Sigmoid colon (tissue), 6 donors: ENCODE measurements at regions not wholly inside any gene's neighbourhood (a gene's known extent, or its start where the extent isn't known, plus 50 kb on each side); places are given as distances from the start of the nearest gene placed in this dataset.

ENCODE experiments used
- DNase-seq: peaks from one replicate; pipeline ENCODE4 v3.0.0-alpha.2; 2019
- H3K27ac ChIP-seq, 4 donors: fragments of 200-600 bp; sonication (generic); one replicate each; pipeline ENCODE4 v1.5.1; 2016 to 2019; ENCODE audit warnings: mild to moderate bottlenecking in 1 of 4
- H3K27me3 ChIP-seq, 3 donors: fragments of 200-600 bp; sonication (generic); one replicate each; pipeline ENCODE4 v1.5.1; 2019; ENCODE audit warnings: mild to moderate bottlenecking in 1 of 3
- H3K36me3 ChIP-seq, 4 donors: fragments of 200-600 bp; sonication (generic); one replicate each; pipeline ENCODE4 v1.5.1; 2016 to 2019
- H3K4me1 ChIP-seq, 4 donors: fragments of 200-600 bp; sonication (generic); one replicate each; pipeline ENCODE4 v1.5.1; 2017 to 2019
- H3K4me3 ChIP-seq, 4 donors: fragments of 200-600 bp; sonication (generic); one replicate each; pipeline ENCODE4 v1.5.1; 2017 to 2019; ENCODE audit warnings: mild to moderate bottlenecking in 2 of 4, moderate library complexity in 1 of 4
- H3K9me3 ChIP-seq, 4 donors: fragments of 200-600 bp in 3 of 4; sonication (generic) in 3 of 4; one replicate each; pipeline versions ENCODE4 v1.5.1 to v1.6.1; 2013 to 2019
- EP300 ChIP-seq, 4 donors: sonication (generic); formaldehyde crosslinking; IDR thresholded peaks; one replicate each; pipeline ENCODE4 v1.6.1; 2017; ENCODE audit warnings: antibody characterized with exemption in 4 of 4
- POLR2A ChIP-seq, 2 donors: fragments of 450-650 bp; IDR thresholded peaks; one replicate each; pipeline ENCODE4 v1.6.1; 2016; ENCODE audit warnings: antibody characterized with exemption in 2 of 2, mild to moderate bottlenecking in 2 of 2, moderate library complexity in 2 of 2
- POLR2AphosphoS5 ChIP-seq, 4 donors: sonication (generic); formaldehyde crosslinking; IDR thresholded peaks; one replicate each; pipeline ENCODE4 v1.6.1; 2017; ENCODE audit warnings: antibody characterized with exemption in 4 of 4
- WGBS, 2 donors: extraction: QIAGEN DNeasy Blood & Tissue Kit; methylation state at CpG; one replicate each; pipeline ENCODE4 v1.1.7; 2013; 5-methylcytosine and 5-hydroxymethylcytosine counted together
- intact Hi-C: fragments of 100-400 bp; cut with DNase I; formaldehyde crosslinking; loops from one replicate; pipeline ENCODE4 v1.15.1; 2023
- TF ChIP-seq, protein P1 (sequence below), 4 experiments: fragments of 450-650 bp in 3 of 4; fragments of 200-600 bp in 1 of 4; IDR thresholded peaks; one replicate each; pipeline ENCODE4 v1.5.1; 2016 to 2019; ENCODE audit warnings: antibody characterized with exemption in 4 of 4, mild to moderate bottlenecking in 3 of 4, moderate library complexity in 2 of 4
- donor health status: healthy with polysubstance abuse.
- donor health status: healthy.

DNA sequence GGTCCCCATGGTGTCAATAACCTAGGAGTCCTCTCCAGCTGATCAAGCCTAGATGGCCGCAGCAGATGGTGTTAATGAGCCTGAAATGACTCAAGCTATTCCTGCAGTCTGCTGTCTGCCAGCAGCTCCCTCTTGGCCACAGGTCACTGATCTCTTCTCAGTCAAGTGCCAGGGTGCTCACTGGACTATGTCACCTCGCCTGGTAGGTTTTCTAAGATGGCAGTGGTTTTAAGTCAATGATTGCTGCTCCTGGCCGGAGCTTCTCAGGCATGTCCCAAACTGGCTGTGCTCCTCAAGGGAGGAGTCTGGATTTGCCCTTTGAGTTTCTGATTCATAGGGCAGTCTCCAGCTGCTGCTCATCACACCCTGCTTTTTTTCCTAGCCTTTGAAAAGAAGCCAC is 58.6 kb upstream of the SHISA6 start:
- Histone ChIP-seq H3K27me3 (no peaks in the 10 kb centered on the region), H3K4me3 (no peak overlapping the region), H3K36me3 (no peaks in the 10 kb centered on the region), H3K4me1 (no peaks in the 10 kb centered on the region), H3K27ac (no peak overlapping the region), H3K9me3 (no peaks in the 10 kb centered on the region)
- 53 to 63% methylated on average over 3 of the region's 3 CpGs for WGBS, 2 donors
- no peak for DNase-seq
- TF ChIP-seq, protein P1, sequence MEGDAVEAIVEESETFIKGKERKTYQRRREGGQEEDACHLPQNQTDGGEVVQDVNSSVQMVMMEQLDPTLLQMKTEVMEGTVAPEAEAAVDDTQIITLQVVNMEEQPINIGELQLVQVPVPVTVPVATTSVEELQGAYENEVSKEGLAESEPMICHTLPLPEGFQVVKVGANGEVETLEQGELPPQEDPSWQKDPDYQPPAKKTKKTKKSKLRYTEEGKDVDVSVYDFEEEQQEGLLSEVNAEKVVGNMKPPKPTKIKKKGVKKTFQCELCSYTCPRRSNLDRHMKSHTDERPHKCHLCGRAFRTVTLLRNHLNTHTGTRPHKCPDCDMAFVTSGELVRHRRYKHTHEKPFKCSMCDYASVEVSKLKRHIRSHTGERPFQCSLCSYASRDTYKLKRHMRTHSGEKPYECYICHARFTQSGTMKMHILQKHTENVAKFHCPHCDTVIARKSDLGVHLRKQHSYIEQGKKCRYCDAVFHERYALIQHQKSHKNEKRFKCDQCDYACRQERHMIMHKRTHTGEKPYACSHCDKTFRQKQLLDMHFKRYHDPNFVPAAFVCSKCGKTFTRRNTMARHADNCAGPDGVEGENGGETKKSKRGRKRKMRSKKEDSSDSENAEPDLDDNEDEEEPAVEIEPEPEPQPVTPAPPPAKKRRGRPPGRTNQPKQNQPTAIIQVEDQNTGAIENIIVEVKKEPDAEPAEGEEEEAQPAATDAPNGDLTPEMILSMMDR (IDR thresholded peaks at IDR 0.05), result no peak
- no peak for TF ChIP-seq POLR2AphosphoS5 (IDR thresholded peaks at IDR 0.05)
- TF ChIP-seq EP300 (IDR thresholded peaks at IDR 0.05), result no peak
- no peak for TF ChIP-seq POLR2A (IDR thresholded peaks at IDR 0.05)
- intact Hi-C loops, result no loop called here

DNA sequence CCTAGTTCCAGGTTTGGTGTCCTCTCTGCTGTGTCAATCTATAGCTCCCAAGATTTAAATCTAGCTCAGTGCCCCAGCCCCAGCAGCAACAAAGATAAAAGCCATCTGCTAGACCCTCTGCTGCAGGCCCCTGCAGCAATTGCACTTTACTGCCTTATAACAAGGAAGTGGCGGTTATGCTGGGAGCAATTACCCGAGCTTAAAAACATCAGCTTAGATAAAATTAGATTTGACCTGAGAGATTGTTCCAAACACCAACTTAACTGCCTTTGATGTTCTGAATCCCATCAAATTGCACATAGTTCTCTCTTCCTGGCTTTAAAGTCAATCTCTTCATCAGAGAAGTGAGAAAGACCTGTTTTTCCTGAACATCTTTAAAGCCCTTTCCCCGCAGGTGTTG is 62.4 kb upstream of the SHISA6 start:
- DNase-seq, result no peak
- Histone ChIP-seq H3K4me1 (no peaks in the 10 kb centered on the region), H3K36me3 (no peaks in the 10 kb centered on the region), H3K27ac (no peak overlapping the region), H3K27me3 (no peaks in the 10 kb centered on the region), H3K4me3 (no peak overlapping the region), H3K9me3 (no peaks in the 10 kb centered on the region)
- TF ChIP-seq, protein P1 (IDR thresholded peaks at IDR 0.05), result no peak
- no peak for TF ChIP-seq POLR2AphosphoS5 (IDR thresholded peaks at IDR 0.05)
- TF ChIP-seq POLR2A (IDR thresholded peaks at IDR 0.05), result no peak
- intact Hi-C loops, result no loop called here
- WGBS, 2 donors, result 6 to 30% methylated on average over 3 of the region's 3 CpGs

DNA sequence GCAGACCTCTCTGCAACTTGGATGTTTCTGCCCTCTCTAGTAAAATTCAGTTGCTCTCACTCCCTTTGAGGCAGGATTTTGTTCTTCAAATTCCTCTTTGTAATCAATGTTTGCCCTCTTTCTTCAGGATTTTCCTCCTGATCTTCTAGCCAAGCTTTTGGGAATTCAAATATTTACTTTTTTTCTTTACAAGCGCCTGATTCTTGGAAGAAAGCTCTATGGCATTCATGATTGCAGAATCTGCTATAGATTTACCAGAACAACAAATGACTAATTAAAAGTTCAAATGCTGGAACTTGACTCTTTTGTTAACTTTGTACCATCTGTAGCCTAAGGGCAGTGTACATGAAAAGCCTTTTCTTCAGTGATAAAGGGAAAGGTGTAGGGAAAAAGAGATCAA is 63.7 kb upstream of the SHISA6 start:
- H3K4me3 ChIP-seq, result no peak overlapping the region
- no peak for DNase-seq
- H3K27me3 ChIP-seq, result no peaks in the 10 kb centered on the region
- intact Hi-C loops, result no loop called here
- H3K4me1 ChIP-seq, result no peaks in the 10 kb centered on the region
- H3K27ac ChIP-seq, result no peak overlapping the region
- H3K36me3 ChIP-seq, result no peaks in the 10 kb centered on the region
- 8 to 61% methylated on average over 1 of the region's 1 CpG for WGBS, 2 donors
- no peak for TF ChIP-seq EP300 (IDR thresholded peaks at IDR 0.05)
- TF ChIP-seq, protein P1 (IDR thresholded peaks at IDR 0.05), result no peak
- TF ChIP-seq POLR2A (IDR thresholded peaks at IDR 0.05), result no peak
- TF ChIP-seq POLR2AphosphoS5 (IDR thresholded peaks at IDR 0.05), result no peak
- no peaks in the 10 kb centered on the region for H3K9me3 ChIP-seq

DNA sequence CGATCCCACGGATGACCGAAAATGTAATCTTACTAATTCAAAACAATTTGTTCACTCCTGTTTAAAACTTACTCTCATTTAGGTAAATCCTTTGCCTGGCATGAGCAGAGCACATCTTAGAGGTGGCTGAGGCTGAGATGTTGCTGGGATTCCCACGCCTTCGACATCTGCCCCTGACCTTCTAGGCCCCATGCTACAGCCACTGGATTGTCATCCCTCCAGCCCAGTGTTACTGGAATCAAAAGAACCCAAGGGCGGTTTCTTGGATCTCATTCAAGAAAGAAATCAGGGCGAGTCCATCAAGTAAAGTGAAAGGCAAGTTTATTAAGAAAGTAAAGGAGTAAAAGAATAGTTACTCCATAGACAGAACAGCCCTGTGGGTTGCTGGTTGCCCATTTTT is 64.5 kb upstream of the SHISA6 start:
- Histone ChIP-seq H3K27me3 (no peaks in the 10 kb centered on the region), H3K9me3 (no peaks in the 10 kb centered on the region), H3K4me1 (no peaks in the 10 kb centered on the region), H3K27ac (no peak overlapping the region), H3K36me3 (no peaks in the 10 kb centered on the region), H3K4me3 (no peak overlapping the region)
- no peak for DNase-seq
- intact Hi-C loops, result no loop called here
- WGBS, 2 donors, result 70 to 74% methylated on average over 7 of the region's 7 CpGs
- TF ChIP-seq POLR2AphosphoS5 (IDR thresholded peaks at IDR 0.05) (no peak), EP300 (IDR thresholded peaks at IDR 0.05) (no peak), POLR2A (IDR thresholded peaks at IDR 0.05) (no peak)
- TF ChIP-seq, protein P1 (IDR thresholded peaks at IDR 0.05), result no peak

DNA sequence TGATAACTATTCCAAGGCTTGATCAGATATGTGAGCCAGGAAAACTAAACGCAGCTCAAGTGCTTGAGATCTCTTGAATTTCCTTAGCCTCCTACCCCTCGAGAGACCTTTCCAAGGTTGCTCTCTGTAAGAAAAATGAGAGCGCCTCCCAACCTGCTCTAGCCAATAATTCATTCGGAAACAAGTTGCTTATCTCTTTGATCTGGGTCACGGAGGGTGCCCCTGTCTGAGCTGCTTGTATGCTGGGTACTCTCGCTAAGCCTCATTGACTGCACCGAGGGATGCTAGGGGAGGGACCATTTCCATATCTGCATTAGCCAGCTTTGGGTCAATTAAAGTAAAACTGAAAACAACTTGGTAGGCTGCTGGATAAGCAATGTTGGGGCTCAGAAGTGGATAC is 70.1 kb upstream of the SHISA6 start:
- 66 to 85% methylated on average over 7 of the region's 7 CpGs for WGBS, 2 donors
- DNase-seq, result no peak
- Histone ChIP-seq H3K9me3 (peaks cover 0 to 4% (median 0%) of the 10 kb centered on the region in 4 donors), H3K4me1 (no peaks in the 10 kb centered on the region), H3K27ac (no peak overlapping the region), H3K27me3 (no peaks in the 10 kb centered on the region), H3K4me3 (no peak overlapping the region), H3K36me3 (no peaks in the 10 kb centered on the region)
- no peak for TF ChIP-seq EP300 (IDR thresholded peaks at IDR 0.05)
- TF ChIP-seq POLR2A (IDR thresholded peaks at IDR 0.05), result no peak
- TF ChIP-seq POLR2AphosphoS5 (IDR thresholded peaks at IDR 0.05), result no peak
- TF ChIP-seq, protein P1 (IDR thresholded peaks at IDR 0.05), result no peak
- intact Hi-C loops, result no loop called here
